Activated CD4-positive, alpha-beta T cell treated with anti-CD3 and anti-CD28 coated beads, Interleukin-2, amount 10 ng/mL, durations not matched to agents 24 days and 14 days (primary cell): ENCODE measurements at regions not wholly inside any gene's neighbourhood (a gene's known extent, or its start where the extent isn't known, plus 50 kb on each side); places are given as distances from the start of the nearest gene placed in this dataset.

Experiments
- DNase-seq: peaks from one replicate; pipeline ENCODE4 v3.0.0; 2022
- H3K27ac Mint-ChIP-seq: one replicate; pipeline ENCODE4 v1.8.0; 2022; ENCODE audit warnings: mild to moderate bottlenecking, mixed read lengths
- H3K27me3 Mint-ChIP-seq: one replicate; pipeline ENCODE4 v1.8.0; 2022; ENCODE audit warnings: mixed read lengths
- H3K36me3 Mint-ChIP-seq: one replicate; pipeline ENCODE4 v1.8.0; 2022; ENCODE audit warnings: low read depth, mild to moderate bottlenecking, mixed read lengths
- H3K4me1 Mint-ChIP-seq: one replicate; pipeline ENCODE4 v1.8.0; 2021; ENCODE audit warnings: mixed read lengths
- H3K4me3 Mint-ChIP-seq: one replicate; pipeline ENCODE4 v1.8.0; 2022; ENCODE audit warnings: mild to moderate bottlenecking, moderate library complexity, mixed read lengths
- H3K9me3 Mint-ChIP-seq: one replicate; pipeline ENCODE4 v1.8.0; 2021; ENCODE audit warnings: mixed read lengths
- intact Hi-C: fragments of 100-400 bp; cut with micrococcal nuclease; formaldehyde crosslinking; loops from one replicate; pipeline ENCODE4 v1.15.1; 2023

DNA sequence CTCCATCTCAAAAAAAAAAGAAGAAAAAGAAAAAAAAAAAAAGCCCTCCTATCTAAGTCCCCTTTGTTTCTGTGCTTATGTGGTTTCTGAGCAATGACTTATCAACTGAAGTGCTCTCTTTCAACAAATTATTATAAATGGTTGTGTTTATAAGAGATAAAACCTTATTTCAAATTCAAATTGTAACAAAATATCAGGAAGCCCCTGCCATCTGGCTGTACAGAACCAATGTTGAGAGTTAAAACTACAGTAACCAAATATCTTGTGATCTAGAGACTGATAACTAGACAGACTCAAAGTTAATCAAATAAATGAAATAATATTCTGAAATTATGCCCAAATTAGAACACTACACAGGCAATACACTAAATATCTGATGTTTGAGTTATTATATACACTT is 143.0 kb upstream of the CPNE8 start:
- no peak for DNase-seq
- Mint-ChIP-seq H3K36me3 (no peaks in the 10 kb centered on the region), H3K27me3 (no peaks in the 10 kb centered on the region), H3K9me3 (no peaks in the 10 kb centered on the region), H3K4me1 (no peaks in the 10 kb centered on the region), H3K4me3 (no peak overlapping the region), H3K27ac (no peak overlapping the region)
- intact Hi-C loops = no loop called here

DNA sequence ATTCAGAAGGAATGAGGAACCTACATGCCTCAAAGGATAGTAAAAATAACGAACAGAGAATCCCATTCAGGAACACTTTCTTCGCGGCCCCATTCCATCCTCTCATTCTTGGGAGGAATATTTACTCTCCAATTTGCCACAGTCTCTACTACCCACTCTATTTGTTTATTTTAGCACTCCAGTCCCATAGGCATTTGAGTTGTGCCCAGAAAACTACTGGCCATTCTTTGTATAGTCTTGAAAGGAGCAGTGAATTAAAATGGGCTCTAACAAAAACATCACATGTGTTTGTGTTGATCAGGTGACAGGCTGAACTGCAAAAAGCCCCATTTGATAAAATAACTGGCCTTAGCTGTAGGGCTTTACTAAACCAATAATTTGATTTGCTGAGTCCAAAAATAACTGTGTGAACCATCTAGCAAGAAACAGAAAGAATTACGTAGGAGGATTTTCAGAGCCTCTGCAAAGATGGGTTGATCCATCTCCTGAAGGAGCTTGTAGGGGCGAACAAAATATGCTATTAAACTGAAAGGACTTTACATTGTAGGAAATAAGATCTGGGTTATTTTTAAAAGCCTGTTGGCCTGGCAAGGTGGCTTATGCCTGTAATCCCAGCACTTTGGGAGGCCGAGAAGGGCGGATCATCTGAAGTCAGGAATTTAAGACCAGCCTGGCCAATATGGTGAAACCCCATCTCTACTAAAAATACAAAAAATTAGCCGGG is 142.3 kb upstream of the CPNE8 start:
- H3K36me3 Mint-ChIP-seq = no peaks in the 10 kb centered on the region
- no peak overlapping the region for H3K27ac Mint-ChIP-seq
- H3K9me3 Mint-ChIP-seq = no peaks in the 10 kb centered on the region
- H3K27me3 Mint-ChIP-seq = no peaks in the 10 kb centered on the region
- no peak overlapping the region for H3K4me3 Mint-ChIP-seq
- intact Hi-C loops = no loop called here
- H3K4me1 Mint-ChIP-seq = no peaks in the 10 kb centered on the region
- DNase-seq = no peak

DNA sequence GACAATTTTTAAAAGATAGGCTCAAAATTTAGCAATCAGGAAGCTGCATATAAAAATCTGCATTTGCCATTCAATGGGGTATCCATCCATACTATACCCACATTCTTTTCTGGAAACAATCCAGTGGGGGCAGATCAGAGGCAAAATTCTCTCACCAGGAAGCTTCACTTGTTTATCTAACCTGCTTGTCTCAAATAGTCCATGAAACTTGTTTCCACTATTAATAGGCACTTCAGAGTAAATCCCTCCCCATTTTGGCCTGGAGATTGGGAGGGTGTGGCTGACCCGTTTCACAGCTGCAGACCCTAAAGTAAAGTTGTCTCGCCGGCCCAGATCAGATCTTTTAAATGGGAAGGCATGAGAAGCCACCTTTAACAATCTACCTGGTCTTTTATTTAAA is 139.4 kb upstream of the CPNE8 start:
- Mint-ChIP-seq H3K27me3 (no peaks in the 10 kb centered on the region), H3K4me1 (no peaks in the 10 kb centered on the region), H3K36me3 (no peaks in the 10 kb centered on the region), H3K4me3 (no peak overlapping the region), H3K9me3 (no peaks in the 10 kb centered on the region), H3K27ac (no peak overlapping the region)
- no peak for DNase-seq
- intact Hi-C loops = no loop called here

DNA sequence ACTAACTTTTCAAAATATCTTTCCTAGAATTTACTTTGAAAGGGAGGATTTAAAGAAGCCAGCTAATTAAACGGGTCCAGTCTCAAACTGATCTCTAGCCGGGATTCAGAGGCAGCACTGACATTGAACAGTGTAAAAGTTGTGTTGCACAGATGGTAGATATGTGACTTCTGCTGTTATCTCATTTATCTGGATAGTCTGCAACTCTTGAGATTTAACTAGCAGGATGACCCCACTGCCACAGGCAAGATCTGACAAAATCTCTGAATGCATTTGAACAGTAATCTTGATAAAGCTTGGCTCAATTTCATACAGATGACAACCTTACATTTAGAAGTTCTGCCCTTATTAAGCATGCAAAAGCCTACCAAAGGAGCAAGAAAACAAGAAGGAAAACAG is 138.0 kb upstream of the CPNE8 start:
- Mint-ChIP-seq H3K4me1 (no peaks in the 10 kb centered on the region), H3K9me3 (no peaks in the 10 kb centered on the region), H3K27me3 (no peaks in the 10 kb centered on the region), H3K27ac (no peak overlapping the region), H3K4me3 (no peak overlapping the region), H3K36me3 (no peaks in the 10 kb centered on the region)
- intact Hi-C loops = no loop called here
- no peak for DNase-seq

DNA sequence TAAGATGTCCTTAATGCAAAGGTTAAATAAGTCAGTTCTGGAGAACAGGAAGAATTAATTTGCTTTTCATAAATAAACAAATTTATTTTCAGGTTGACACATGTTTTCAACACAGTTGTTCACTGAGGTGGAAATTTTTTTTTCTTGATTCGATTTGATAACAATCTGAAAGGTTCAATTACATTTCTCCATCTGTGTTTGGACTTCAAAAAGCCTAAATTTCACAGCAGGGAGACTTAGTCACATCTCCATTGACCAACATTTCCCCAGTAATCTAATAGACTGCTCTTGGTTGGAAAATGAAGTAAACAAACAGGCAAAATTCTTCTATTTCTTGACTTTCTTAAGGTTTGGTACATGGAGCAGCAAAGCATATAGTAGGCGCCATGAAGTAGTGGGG is 134.9 kb upstream of the CPNE8 start:
- intact Hi-C loops = no loop called here
- DNase-seq = no peak
- Mint-ChIP-seq H3K27me3 (no peaks in the 10 kb centered on the region), H3K4me1 (no peaks in the 10 kb centered on the region), H3K36me3 (no peaks in the 10 kb centered on the region), H3K27ac (no peak overlapping the region), H3K4me3 (no peak overlapping the region), H3K9me3 (no peaks in the 10 kb centered on the region)

DNA sequence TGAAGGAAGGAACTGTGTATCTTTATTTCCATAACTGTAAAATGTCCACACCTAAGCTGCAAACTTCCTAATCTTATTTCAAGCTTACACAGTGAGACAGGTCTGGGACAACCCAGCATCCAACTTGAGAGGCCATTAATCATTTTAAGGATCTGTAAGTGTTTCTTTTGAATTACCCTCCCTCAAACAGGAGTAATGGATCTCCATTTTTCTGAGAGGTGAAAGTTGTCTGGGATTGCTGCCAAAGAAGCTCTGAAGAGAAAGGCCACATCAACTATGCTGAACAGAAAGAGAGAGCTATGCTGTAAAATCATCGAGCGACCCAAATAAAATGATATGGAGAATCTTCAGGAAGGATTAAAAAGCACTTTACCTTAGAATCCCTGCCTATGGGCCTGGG is 131.7 kb upstream of the CPNE8 start:
- DNase-seq = no peak
- H3K4me1 Mint-ChIP-seq = no peaks in the 10 kb centered on the region
- no peaks in the 10 kb centered on the region for H3K36me3 Mint-ChIP-seq
- H3K27ac Mint-ChIP-seq = no peak overlapping the region
- H3K4me3 Mint-ChIP-seq = no peak overlapping the region
- H3K9me3 Mint-ChIP-seq = no peaks in the 10 kb centered on the region
- no peaks in the 10 kb centered on the region for H3K27me3 Mint-ChIP-seq
- intact Hi-C loops = no loop called here

DNA sequence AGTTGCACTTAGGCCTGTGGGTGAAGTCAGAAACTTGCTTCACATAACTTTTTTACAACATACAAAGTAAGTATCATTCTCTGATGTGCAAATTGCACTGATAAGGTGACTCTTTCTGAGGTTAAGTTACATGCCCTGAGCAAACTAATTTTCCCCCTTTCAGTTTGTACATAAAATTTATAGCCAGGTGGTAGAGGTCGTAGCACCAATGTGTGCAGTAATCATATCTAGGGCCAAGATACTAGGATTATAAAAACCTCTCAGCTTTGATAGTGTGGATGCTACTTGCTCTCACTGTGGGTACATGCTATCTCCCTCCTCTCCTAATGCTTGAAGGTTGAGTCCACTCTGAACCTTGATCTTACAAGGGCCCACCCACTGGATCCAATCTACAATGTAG is 130.7 kb upstream of the CPNE8 start:
- H3K27ac Mint-ChIP-seq = no peak overlapping the region
- H3K27me3 Mint-ChIP-seq = no peaks in the 10 kb centered on the region
- no peak overlapping the region for H3K4me3 Mint-ChIP-seq
- no peaks in the 10 kb centered on the region for H3K4me1 Mint-ChIP-seq
- no peaks in the 10 kb centered on the region for H3K9me3 Mint-ChIP-seq
- H3K36me3 Mint-ChIP-seq = no peaks in the 10 kb centered on the region
- no peak for DNase-seq
- intact Hi-C loops = no loop called here

DNA sequence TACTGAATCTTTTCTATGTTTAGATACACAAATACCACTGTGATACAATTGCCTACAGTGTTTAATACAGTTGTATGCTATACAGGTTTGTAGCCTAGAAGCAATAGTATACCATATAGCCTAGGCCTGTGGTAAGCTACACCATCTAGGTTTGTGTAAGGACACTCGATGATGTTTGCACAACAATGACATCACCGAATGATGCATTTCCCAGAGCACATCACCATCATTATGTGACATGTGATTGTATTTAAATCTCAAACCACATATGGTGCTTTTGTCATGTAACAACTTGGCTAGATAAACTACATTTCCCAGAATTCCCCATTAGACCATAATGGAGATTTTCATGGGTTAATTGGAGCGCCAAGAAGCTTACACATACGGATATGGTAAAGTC is 128.4 kb upstream of the CPNE8 start:
- DNase-seq = no peak
- H3K4me1 Mint-ChIP-seq = no peaks in the 10 kb centered on the region
- intact Hi-C loops = no loop called here
- no peak overlapping the region for H3K4me3 Mint-ChIP-seq
- no peaks in the 10 kb centered on the region for H3K27me3 Mint-ChIP-seq
- H3K9me3 Mint-ChIP-seq = no peaks in the 10 kb centered on the region
- H3K27ac Mint-ChIP-seq = no peak overlapping the region
- no peaks in the 10 kb centered on the region for H3K36me3 Mint-ChIP-seq

DNA sequence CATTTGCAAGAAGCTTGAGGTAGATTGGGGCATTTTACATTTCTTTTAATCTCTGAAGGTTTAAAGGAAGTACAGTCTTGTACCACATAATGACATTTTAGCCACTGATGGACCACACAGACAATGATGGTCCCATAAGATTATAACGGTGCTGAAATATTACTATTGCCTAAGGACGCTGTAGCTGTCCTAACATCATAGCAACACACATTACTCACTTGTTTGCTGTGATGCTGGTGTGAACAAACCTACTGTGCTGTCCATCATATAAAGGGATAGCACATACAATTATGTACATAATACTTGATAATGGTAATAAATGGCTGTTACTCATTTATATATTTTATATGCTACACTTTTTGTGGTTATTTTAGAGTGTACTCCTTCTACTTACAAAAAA is 127.1 kb upstream of the CPNE8 start:
- Mint-ChIP-seq H3K4me1 (no peaks in the 10 kb centered on the region), H3K9me3 (no peaks in the 10 kb centered on the region), H3K36me3 (no peaks in the 10 kb centered on the region), H3K27ac (no peak overlapping the region), H3K27me3 (no peaks in the 10 kb centered on the region), H3K4me3 (no peak overlapping the region)
- DNase-seq = no peak
- intact Hi-C loops = no loop called here

DNA sequence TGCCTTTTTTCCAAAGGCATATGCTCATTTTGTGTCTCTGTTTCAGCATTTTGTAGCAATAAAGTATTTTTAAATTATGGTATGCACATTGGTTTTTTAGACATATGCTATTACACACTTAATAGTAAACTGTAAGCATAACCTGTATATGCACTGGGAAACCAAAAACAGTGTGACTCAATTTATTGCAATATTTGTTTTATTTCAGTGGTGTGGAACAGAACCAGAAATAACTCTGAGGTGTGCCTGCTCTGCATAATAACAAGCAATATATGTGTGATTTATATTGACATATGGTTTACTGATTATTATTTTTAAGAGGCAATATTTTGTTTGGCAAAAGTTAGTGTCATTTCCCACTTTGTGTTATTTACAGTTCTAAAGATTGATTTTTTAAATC is 126.6 kb upstream of the CPNE8 start:
- intact Hi-C loops = no loop called here
- DNase-seq = no peak
- H3K27me3 Mint-ChIP-seq = no peaks in the 10 kb centered on the region
- no peaks in the 10 kb centered on the region for H3K4me1 Mint-ChIP-seq
- no peak overlapping the region for H3K4me3 Mint-ChIP-seq
- H3K9me3 Mint-ChIP-seq = no peaks in the 10 kb centered on the region
- no peaks in the 10 kb centered on the region for H3K36me3 Mint-ChIP-seq
- H3K27ac Mint-ChIP-seq = no peak overlapping the region

DNA sequence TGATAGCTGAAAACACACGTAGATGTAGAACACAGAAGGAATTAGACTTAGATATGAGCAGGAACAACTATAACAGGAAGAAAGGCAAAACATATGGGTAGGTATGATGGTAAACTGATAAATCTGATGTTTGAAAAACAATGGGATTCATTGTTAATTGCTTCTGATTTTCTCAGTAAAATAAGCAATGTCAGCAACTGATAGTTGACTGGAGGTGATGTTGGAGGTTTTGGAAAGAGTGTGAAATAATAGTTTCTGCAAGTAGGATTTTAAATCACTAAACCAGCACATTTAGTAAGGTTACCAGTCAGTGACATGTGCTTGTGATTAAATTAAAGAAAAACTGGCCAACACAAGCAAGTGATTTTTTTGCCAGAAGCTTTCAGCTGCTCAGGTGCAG is 123.0 kb upstream of the CPNE8 start:
- no peak for DNase-seq
- H3K36me3 Mint-ChIP-seq = no peaks in the 10 kb centered on the region
- H3K9me3 Mint-ChIP-seq = no peaks in the 10 kb centered on the region
- H3K27me3 Mint-ChIP-seq = no peaks in the 10 kb centered on the region
- H3K27ac Mint-ChIP-seq = no peak overlapping the region
- no peaks in the 10 kb centered on the region for H3K4me1 Mint-ChIP-seq
- H3K4me3 Mint-ChIP-seq = no peak overlapping the region
- intact Hi-C loops = no loop called here

DNA sequence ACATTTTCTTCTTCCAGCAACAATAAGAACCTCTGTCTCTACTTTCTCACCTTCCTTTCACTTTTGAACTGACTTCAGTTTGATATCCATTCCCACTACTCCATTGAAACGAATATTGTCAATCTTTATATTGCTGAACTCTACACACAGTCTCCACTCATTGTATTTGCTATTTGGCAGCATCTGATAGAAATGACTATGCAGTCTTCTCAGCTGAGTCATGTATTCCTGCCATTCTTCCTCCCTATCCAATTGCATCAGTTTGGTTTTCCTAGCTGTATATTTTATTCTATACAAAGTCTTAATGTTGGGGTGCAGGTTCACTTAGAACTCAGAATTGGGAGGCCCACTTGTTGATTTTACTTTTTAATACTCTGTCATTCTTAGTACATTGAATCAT is 107.5 kb upstream of the CPNE8 start:
- Mint-ChIP-seq H3K27me3 (no peaks in the 10 kb centered on the region), H3K36me3 (no peaks in the 10 kb centered on the region), H3K4me1 (no peaks in the 10 kb centered on the region), H3K27ac (no peak overlapping the region), H3K4me3 (no peak overlapping the region), H3K9me3 (no peaks in the 10 kb centered on the region)
- intact Hi-C loops = no loop called here
- DNase-seq = no peak

DNA sequence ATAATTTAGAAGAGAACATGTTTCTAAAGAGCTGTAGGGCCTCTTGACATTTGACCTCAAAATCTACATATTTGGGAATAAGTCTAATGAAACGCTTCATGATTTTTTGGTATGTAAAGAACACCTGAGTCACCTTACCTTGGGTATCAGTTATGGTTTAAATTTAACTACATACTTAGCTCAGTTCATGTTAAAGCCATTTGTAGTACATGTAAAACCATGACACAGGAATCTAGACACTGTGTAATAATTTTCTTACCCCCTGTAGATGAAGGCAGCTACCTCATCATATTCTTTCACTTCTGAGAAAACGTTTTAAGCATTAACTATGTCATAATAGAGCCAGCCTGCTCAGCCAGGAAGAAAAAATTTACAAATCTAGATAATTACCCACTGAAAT is 105.8 kb upstream of the CPNE8 start:
- intact Hi-C loops = no loop called here
- DNase-seq = no peak
- Mint-ChIP-seq H3K36me3 (no peaks in the 10 kb centered on the region), H3K4me1 (no peaks in the 10 kb centered on the region), H3K4me3 (no peak overlapping the region), H3K9me3 (no peaks in the 10 kb centered on the region), H3K27ac (no peak overlapping the region), H3K27me3 (no peaks in the 10 kb centered on the region)

DNA sequence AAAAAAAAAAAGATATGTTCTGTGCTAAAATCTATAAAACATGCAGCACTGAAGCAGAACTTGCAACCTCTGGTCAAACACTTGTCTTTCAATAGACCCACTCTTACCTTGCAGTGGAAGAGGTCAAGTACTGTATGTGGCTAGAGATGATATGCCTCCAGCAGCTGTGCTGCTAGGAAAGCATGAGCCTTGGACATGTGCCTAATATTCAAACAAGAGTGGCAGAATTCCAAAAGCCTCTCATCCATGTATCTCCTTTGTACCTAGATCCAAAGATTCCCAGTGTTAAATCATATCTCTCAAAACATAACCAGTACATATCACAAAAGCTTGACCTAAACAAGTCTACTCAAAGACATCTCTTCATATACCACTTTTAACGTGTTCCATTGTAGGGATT is 105.0 kb upstream of the CPNE8 start:
- Mint-ChIP-seq H3K27me3 (no peaks in the 10 kb centered on the region), H3K36me3 (no peaks in the 10 kb centered on the region), H3K4me3 (no peak overlapping the region), H3K27ac (no peak overlapping the region), H3K9me3 (no peaks in the 10 kb centered on the region), H3K4me1 (no peaks in the 10 kb centered on the region)
- intact Hi-C loops = no loop called here
- DNase-seq = no peak

DNA sequence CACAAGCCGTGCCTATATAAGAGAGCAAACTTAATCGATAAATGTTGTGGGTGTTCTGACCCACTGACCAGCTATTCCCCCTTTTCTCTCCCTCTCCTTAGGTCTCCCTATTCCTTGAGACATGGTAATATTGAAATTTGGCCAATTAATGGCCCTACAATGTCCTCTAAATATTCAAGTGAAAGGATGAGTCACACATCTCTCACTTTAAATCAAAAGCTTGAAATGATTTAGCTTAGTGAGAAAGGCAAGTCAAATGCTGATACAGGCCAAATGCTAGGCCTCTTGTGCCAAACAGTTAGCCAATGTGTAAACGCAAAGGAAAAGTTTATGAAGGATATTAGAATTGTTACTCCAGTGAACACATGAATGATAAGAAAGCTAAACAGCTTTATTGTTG is 102.2 kb upstream of the CPNE8 start:
- Mint-ChIP-seq H3K4me1 (no peaks in the 10 kb centered on the region), H3K9me3 (no peaks in the 10 kb centered on the region), H3K36me3 (no peaks in the 10 kb centered on the region), H3K4me3 (no peak overlapping the region), H3K27ac (no peak overlapping the region), H3K27me3 (no peaks in the 10 kb centered on the region)
- no peak for DNase-seq
- intact Hi-C loops = no loop called here
